HepG2 (cell line): ENCODE measurements at regions not wholly inside any gene's neighbourhood (a gene's known extent, or its start where the extent isn't known, plus 50 kb on each side); places are given as distances from the start of the nearest gene placed in this dataset.

Source experiments
- ATAC-seq: fragments of 200-7000 bp; cut with Tn5 transposase; 3 replicates; pipeline ENCODE4 v1.9.1; 2020; ENCODE audit warnings: mild to moderate bottlenecking, moderate library complexity
- BruUV-seq: library from RNA; stranded (reverse); fragments of 400-500 nt; replicated peaks from 2 replicates; lab custom pipeline; 2021; lab: Mats Ljungman, UMichigan
- CTCF ChIA-PET: fragments of 300-600 bp; formaldehyde crosslinking; extraction: SDS; loops from one replicate; lab custom pipeline; 2021; ENCODE audit warnings: low total read pairs, inconsistent platforms, low intra/inter-chr PET ratio; lab: Yijun Ruan, JAX
- POLR2A ChIA-PET: fragments of 350-600 bp; sonication (Branson Sonifier 250); formaldehyde crosslinking; loops from one replicate; lab custom pipeline; 2020; ENCODE audit warnings: antibody characterized with exemption, inconsistent platforms; lab: Yijun Ruan, JAX
- DNase-seq: peaks from one replicate; pipeline ENCODE4 v3.0.0-alpha.2; 2015; ENCODE audit warnings: low spot score
- FAIRE-seq: peaks from 3 replicates; lab custom pipeline; 2011; peaks lifted over from hg19 to GRCh38; lab: Jason Lieb, UNC
- H2AFZ ChIP-seq: one replicate; pipeline ENCODE4 v1.6.1; 2011; ENCODE audit warnings: low read length, inconsistent platforms
- H3K27ac ChIP-seq: fragments of 300-600 bp; 3 replicates; pipeline ENCODE4 v1.8.0; 2011; ENCODE audit warnings: mixed run types, mild to moderate bottlenecking, mixed read lengths, low read length, inconsistent platforms; ENCODE audit not compliant: insufficient read depth; ENCODE audit errors: extremely low read length
- H3K27me3 ChIP-seq, 2 experiments: fragments of 200-600 bp in 1 of 2; 2 replicates in 1 of 2; 3 replicates in 1 of 2; pipeline versions ENCODE4 v1.6.0 to v1.8.0; 2011; ENCODE audit warnings: low read length in 2 of 2, mild to moderate bottlenecking in 2 of 2, moderate library complexity in 2 of 2, inconsistent platforms in 1 of 2; ENCODE audit not compliant: insufficient read depth in 2 of 2, control insufficient read depth in 1 of 2
- H3K36me3 ChIP-seq, 2 experiments: fragments of 200-600 bp in 1 of 2; replicated peaks in 1 of 2; 2 replicates in 1 of 2; 3 replicates in 1 of 2; pipeline versions ENCODE4 v1.5.1 to v1.8.0; 2011; ENCODE audit warnings: low read length in 2 of 2, inconsistent platforms in 1 of 2; ENCODE audit not compliant: insufficient read depth in 2 of 2, control insufficient read depth in 1 of 2
- H3K4me1 ChIP-seq: 2 replicates; pipeline ENCODE4 v1.5.1; 2012; ENCODE audit warnings: low read length, inconsistent platforms; ENCODE audit not compliant: insufficient read depth
- H3K4me2 ChIP-seq: 2 replicates; pipeline ENCODE4 v1.6.0; 2011; ENCODE audit warnings: low read depth, low read length, inconsistent platforms
- H3K4me3 ChIP-seq, 3 experiments: fragments of 200-600 bp in 1 of 3; sonication (generic), shearing (Covaris generic) in 1 of 3; replicated peaks in 1 of 3; 2 replicates each; pipeline ENCODE4 v1.5.1; 2011 to 2016; ENCODE audit warnings: low read length in 3 of 3, inconsistent platforms in 2 of 3, low read depth in 2 of 3, mild to moderate bottlenecking in 2 of 3, control low read depth in 1 of 3, mixed read lengths in 1 of 3; ENCODE audit not compliant: insufficient read depth in 1 of 3
- H3K79me2 ChIP-seq: one replicate; pipeline ENCODE4 v1.6.1; 2011; ENCODE audit warnings: low read length, inconsistent platforms; ENCODE audit not compliant: insufficient read depth
- H3K9ac ChIP-seq: 2 replicates; pipeline ENCODE4 v1.6.0; 2011; ENCODE audit warnings: mild to moderate bottlenecking, low read depth, low read length, inconsistent platforms; ENCODE audit not compliant: insufficient read depth
- H3K9me3 ChIP-seq: 2 replicates; pipeline ENCODE4 v1.5.1; 2012; ENCODE audit warnings: mild to moderate bottlenecking, low read length
- H4K20me1 ChIP-seq: 2 replicates; pipeline ENCODE4 v1.6.0; 2011; ENCODE audit warnings: inconsistent platforms, mild to moderate bottlenecking, low read length, moderate library complexity; ENCODE audit not compliant: insufficient read depth
- BORCS8-MEF2B ChIP-seq: sonication (generic); formaldehyde crosslinking; IDR thresholded peaks from 2 replicates; pipeline ENCODE4 v1.8.0; 2022; ENCODE audit warnings: mild to moderate bottlenecking, missing genetic modification reagents
- ESRRA ChIP-seq: sonication (generic); formaldehyde crosslinking; IDR thresholded peaks from 2 replicates; pipeline ENCODE4 v1.5.1; 2020; ENCODE audit warnings: mild to moderate bottlenecking, low read depth, missing genetic modification reagents
- EZH2 ChIP-seq: conservative IDR thresholded peaks from 2 replicates; pipeline ENCODE4 v1.6.1; 2012; ENCODE audit warnings: mild to moderate bottlenecking, low read depth, low read length, moderate library complexity
- HOXA9 ChIP-seq: sonication (generic); formaldehyde crosslinking; IDR thresholded peaks from 2 replicates; pipeline ENCODE4 v1.8.1; 2022; ENCODE audit warnings: missing genetic modification reagents, mild to moderate bottlenecking, moderate library complexity, borderline replicate concordance
- JUNB ChIP-seq: sonication (generic); formaldehyde crosslinking; IDR thresholded peaks from 2 replicates; pipeline ENCODE4 v1.8.0; 2022; ENCODE audit warnings: missing genetic modification reagents, mild to moderate bottlenecking, borderline replicate concordance
- MEIS2 ChIP-seq: sonication (generic); formaldehyde crosslinking; IDR thresholded peaks from 2 replicates; pipeline ENCODE4 v1.9.0; 2021; ENCODE audit warnings: mild to moderate bottlenecking, missing genetic modification reagents
- REPIN1 ChIP-seq: sonication (generic); formaldehyde crosslinking; IDR thresholded peaks from 2 replicates; pipeline ENCODE4 v1.8.0; 2022; ENCODE audit warnings: missing genetic modification reagents, low read depth, mild to moderate bottlenecking, borderline replicate concordance
- TGIF2 ChIP-seq: IDR thresholded peaks from 2 replicates; pipeline ENCODE4 v1.6.1; 2016; ENCODE audit warnings: control low read depth, missing compliant biosample characterization
- ZBTB38 ChIP-seq: sonication (generic); formaldehyde crosslinking; IDR thresholded peaks from 2 replicates; pipeline ENCODE4 v1.5.1; 2020; ENCODE audit warnings: mild to moderate bottlenecking, missing genetic modification reagents
- ZIK1 ChIP-seq: sonication (generic); formaldehyde crosslinking; IDR thresholded peaks from 2 replicates; pipeline ENCODE4 v1.5.0; 2020; ENCODE audit warnings: mild to moderate bottlenecking, low read depth, missing genetic modification reagents, borderline replicate concordance
- ZNF160 ChIP-seq: sonication (generic); formaldehyde crosslinking; IDR thresholded peaks from 2 replicates; pipeline ENCODE4 v1.8.0; 2022; ENCODE audit warnings: mild to moderate bottlenecking, inconsistent platforms, missing genetic modification reagents
- ZNF224 ChIP-seq: sonication (generic); formaldehyde crosslinking; IDR thresholded peaks from 2 replicates; pipeline ENCODE4 v1.5.0; 2020; ENCODE audit warnings: mild to moderate bottlenecking, missing genetic modification reagents
- WGBS: methylation state at CpG from one replicate; pipeline ENCODE4 v1.1.6; 2017; ENCODE audit warnings: low lambda C conversion rate; 5-methylcytosine and 5-hydroxymethylcytosine counted together
- in situ Hi-C: cut with HindIII; loops from 2 replicates; pipeline ENCODE4 v1.10.0; 2017; ENCODE audit warnings: low pct_unique_long_range_greater_than_20kb; ENCODE audit not compliant: extremely low pct_ligation_motif_present
- intact Hi-C: fragments of 100-400 bp; cut with micrococcal nuclease; formaldehyde crosslinking; loops from one replicate; pipeline ENCODE4 v1.10.0; 2022; ENCODE audit not compliant: unreplicated experiment
- TF ChIP-seq, protein P1 (sequence below): sonication (generic); formaldehyde crosslinking; IDR thresholded peaks from 2 replicates; pipeline ENCODE4 v1.8.1; 2023; ENCODE audit warnings: mild to moderate bottlenecking, missing genetic modification reagents, borderline replicate concordance

GRCh38 chr4:111014537-111014936, 391.7 kb upstream of the PITX2 start:
- POLR2A ChIA-PET = no interaction called here
- TF ChIP-seq ZNF224 (CRISPR knock-in tag) (no peak), MEIS2 (CRISPR knock-in tag) (no peak), ZIK1 (CRISPR knock-in tag) (no peak), REPIN1 (no peak), ZNF160 (CRISPR knock-in tag) (no peak), ZBTB38 (CRISPR knock-in tag) (no peak), ESRRA (CRISPR knock-in tag) (no peak), JUNB (CRISPR knock-in tag) (no peak), EZH2 (no peak), BORCS8-MEF2B (CRISPR knock-in tag) (no peak), TGIF2 (no peak), HOXA9 (CRISPR knock-in tag) (no peak)
- TF ChIP-seq, protein P1, sequence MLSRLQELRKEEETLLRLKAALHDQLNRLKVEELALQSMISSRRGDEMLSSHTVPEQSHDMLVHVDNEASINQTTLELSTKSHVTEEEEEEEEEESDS (CRISPR knock-in tag) = no peak

More at GRCh38 chr4:111014537-111014936, 391.7 kb upstream of the PITX2 start:
- Histone ChIP-seq H4K20me1 (no peaks in the 10 kb centered on the region), H3K79me2 (no peaks in the 10 kb centered on the region), H3K36me3 (no peaks in the 10 kb centered on the region), H3K4me2 (no peak overlapping the region), H3K27ac (no peak overlapping the region), H3K4me3 (no peak overlapping the region), H3K9ac (no peak overlapping the region), H3K9me3 (no peaks in the 10 kb centered on the region), H3K27me3 (no peaks in the 10 kb centered on the region), H3K4me1 (no peaks in the 10 kb centered on the region), H2AFZ (no peak overlapping the region)
- intact Hi-C loops = no loop called here
- DNase-seq (no peak), ATAC-seq (no peak), FAIRE-seq (no peak)
- CTCF ChIA-PET = no interaction called here
- WGBS = 0% methylated on average over 1 of the region's 1 CpG
- BruUV-seq = no TSS peak
- in situ Hi-C loops = no loop called here
